NCI-H82 treated with DMSO at 0.1 percent for 48 hours (cell line): ENCODE measurements at regions not wholly inside any gene's neighbourhood (a gene's known extent, or its start where the extent isn't known, plus 50 kb on each side); places are given as distances from the start of the nearest gene placed in this dataset.
"Not testable (repeated sequence)": the region's sequence is repeated elsewhere in the genome, so short reads cannot be mapped to it uniquely, and the experiment has no call there.

Source experiments
- DNase-seq: peaks from one replicate; lab custom pipeline; 2025; ENCODE audit not compliant: unreplicated experiment; lab: John Stamatoyannopoulos, UW

DNA sequence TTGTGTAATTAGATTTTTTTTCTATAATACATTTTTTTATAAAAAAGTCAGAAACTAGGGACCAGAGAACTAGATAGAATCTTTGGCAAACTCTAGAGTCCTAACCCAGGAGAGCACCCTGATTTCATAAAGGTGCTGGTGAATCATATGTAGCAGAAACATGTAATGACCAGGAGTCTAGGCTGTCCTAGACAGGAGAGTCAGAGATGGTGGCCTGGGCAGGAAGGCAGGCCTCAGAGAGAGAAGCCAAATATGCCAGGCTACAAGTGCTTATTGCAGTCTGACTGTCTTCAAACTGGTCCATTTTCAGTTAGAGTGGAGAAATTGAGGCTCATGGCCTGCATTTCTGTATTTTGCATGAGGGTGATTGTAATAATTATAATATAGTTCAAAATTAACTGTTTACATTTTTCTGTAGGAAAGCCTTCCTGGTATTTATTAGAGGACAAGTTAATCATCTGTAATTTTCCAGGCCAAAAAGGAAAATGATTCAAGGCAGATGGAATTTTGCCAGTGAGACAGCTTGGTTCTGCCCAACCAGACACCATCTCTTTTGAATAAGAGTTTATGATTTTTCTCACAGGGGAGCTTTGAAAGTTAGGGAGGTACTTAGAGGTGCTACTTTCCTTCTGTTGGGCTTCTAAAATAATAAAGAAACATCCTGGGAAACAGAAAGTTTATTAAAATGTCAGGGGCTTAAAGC is 129.8 kb downstream of the S1PR1 start:
- no peak for DNase-seq

GRCh38 chr1:101367630-101368029 is 130.8 kb downstream of the S1PR1 start:
- no peak for DNase-seq

DNA sequence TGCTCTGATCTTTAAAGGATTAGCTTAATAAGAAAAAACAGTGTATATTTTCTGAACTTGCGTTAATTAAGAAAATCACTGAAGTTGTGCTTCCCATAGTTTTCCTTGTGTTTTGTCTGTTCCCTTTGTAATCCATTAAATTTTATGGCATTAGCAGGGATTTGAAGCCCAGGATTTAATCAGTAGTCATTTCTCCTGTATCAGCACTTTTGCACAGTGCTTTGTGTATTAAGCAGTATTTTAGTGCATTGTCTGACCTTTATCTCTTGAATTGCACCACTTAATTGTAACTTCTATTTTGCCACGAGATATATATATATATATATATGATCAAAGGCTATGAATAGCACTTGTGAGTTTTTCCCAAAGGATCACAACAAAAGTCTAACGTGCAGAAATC is 133.7 kb downstream of the S1PR1 start:
- DNase-seq: no peak

DNA sequence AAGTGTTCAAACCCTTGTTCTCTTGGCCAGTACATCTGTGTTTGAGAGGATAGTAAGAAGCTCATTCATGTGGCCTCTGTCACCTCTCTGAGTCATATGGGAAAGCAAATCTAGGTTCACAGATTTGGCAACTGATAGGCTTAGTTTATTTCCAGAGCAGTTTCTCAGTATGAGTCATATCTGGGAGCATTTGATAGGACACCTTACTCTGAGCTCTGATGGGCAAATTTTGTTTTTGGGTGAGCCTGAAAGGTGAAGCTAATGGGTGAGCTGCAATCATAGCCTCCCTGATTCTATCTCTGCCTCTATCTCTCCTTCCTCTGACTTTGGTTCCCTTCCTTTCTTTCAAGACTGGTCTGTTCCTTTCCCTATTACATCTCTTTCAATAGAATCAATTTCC is 134.4 kb downstream of the S1PR1 start:
- no peak for DNase-seq

- no peak for DNase-seq
Observed at GRCh38 chr1:101373570-101373969, 136.8 kb downstream of the S1PR1 start.

DNA sequence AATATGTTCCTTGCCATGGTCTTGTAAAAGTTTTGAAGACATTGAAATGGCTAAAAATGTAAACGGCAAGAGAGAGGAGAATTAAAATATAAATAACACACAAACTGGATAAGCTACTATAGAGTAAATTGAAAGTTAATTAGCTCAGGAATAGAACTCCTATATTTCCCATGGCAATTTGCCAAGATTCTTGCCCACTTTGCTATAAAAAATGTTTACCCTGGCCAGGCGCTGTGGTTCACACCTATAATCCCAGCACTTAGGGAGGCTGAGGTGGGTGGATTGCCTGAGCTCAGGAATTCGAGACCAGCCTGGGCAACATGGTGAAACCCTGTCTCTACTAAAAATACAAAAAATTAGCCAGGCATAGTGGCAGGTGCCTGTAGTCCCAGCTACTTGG is 138.6 kb downstream of the S1PR1 start:
- not testable (repeated sequence) for DNase-seq

DNA sequence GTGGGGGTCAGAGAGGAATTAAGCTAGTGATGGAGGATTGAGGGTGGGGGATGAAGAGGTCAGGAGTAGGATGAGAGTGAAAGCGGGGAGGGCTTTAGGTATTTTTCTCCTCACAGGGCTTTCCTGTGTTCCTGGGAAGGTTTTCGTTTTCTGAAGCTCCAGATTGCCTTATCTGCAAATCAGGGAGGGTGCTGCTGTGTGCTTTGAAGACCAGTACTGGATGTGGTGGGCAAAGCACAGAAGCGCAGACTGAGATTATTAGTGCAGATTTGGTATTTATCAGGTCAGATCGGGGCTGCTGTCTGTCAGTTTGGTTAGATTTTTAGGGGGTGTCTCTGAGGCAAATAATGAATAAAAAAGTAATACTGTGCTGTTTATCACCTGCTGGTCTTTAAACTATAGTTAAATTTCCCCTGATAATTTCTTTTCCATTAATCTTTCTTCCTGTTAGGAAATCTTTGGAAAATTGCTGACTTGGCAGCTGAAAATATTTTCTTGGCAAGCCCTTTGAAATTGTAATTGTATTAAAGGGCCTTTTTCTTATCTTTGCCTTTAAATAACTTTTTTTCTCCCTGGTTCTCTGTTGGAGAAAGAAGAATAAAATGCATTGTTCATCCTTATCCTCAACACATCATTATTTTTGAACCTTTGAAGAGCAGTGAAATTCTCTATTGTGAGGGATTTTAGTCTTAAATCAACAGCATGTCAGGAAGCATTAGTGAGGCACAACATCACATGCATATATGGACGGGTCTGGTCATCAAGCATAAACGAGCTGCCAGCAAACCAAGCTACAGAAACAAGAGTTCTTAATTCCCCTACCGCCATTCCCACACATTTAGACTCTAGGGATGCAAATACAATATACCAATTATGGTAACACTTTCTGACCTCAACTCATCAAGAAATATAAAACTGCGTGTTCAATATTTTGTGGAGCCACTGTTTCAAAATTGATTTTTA is 139.6 kb downstream of the S1PR1 start:
- no peak for DNase-seq

DNA sequence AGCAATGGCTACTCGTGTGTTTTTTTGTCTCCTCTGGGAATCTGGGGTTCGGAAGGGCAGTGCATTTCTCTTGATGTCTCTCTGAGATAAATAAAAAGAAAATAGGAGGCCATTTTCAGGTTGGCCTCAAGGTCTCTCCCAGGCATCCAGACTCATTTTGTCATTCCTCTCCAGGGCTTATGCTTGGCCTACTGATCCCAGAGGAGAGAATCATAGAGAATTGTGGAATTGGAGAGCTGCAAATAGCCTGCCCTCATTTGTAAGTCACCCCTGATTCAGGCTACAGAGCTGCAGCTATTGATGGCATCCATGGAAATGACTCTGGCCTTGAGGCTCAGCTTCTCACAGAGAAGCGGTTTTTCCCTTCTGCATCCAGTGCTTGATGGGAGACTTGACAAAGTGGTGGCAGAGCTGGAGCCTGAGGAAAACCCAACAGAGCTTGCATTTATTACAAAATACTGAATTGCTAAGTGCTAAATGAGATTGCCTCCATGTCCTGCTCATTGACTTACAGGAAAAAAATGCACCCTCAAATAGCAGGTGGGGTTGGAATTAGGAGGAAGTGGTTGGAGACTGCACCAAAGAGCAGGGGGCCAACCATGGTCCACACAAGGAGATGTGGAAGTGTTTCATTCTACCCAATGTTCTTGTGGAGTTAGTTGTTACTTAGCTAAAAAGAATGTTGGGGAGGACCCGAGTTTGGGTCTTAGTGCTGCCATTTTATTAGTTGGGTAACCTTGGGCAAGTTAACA is 140.4 kb downstream of the S1PR1 start:
- no peak for DNase-seq

DNA sequence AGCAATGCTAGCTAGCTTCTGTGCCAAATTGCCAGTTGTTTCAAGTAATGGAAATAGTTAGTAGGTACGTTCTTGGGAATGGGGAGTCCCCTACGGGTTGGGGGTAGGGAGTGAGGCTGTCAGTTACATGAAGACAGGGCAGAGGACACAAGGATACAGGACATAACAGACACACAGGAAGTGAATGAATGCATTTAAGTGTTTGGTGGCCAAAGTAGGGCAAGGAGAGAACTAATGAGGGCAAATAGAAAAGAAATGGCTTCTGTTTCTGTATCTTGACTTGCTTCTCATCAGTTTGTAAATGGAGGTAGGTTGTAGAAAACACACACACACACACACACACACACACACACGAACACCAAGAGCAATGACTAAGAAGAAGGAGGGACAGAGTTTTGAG is 142.2 kb downstream of the S1PR1 start:
- no peak for DNase-seq

- DNase-seq: no peak
Observed at GRCh38 chr1:101379950-101380349, 143.1 kb downstream of the S1PR1 start.

- no peak for DNase-seq
Observed at GRCh38 chr1:101382135-101382534, 145.3 kb downstream of the S1PR1 start.

GRCh38 chr1:101388904-101389546 is 152.2 kb downstream of the S1PR1 start:
- no peak for DNase-seq

- no peak for DNase-seq
Observed at GRCh38 chr1:101389547-101389929, 152.7 kb downstream of the S1PR1 start.

DNA sequence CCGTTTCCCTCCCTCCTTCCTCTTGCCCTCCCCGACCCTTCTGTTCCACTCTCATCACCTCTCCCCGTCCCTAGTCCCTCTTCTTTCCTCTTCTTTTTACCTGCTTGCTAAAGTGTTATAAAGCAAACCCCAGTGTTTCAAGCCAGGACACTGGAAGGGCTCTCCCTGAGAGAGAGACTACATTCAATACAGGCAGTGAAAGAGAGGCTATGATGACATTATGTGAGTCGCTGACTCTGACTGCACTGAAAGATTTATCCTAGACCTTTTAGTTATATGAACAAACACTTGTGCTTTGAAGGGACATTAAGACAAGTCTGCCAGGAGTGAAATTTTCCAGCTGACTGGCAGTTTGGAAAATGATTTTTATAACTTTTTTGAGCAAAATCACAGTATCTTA is 155.7 kb downstream of the S1PR1 start:
- DNase-seq: no peak

GRCh38 chr1:101394041-101394440 is 157.2 kb downstream of the S1PR1 start:
- DNase-seq: no peak

DNA sequence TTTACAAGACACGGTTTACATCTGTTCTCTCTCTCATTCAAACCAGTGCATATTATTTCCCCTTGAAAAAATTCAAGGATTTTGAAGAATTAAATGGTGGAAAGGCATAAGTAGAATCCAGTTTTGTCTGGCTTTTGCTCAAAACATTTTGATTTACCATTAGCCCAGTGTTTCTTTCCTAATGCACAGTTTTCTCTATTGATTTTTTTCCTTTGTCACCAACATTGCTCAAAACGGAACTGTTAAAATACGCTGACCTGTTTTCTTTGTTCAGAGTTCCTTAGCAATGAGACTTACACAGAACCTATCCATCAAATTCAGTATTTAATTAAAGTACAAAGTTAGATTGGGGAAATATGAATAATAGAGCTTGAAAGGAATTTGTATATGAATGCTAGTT is 162.4 kb downstream of the S1PR1 start:
- DNase-seq: no peak

DNA sequence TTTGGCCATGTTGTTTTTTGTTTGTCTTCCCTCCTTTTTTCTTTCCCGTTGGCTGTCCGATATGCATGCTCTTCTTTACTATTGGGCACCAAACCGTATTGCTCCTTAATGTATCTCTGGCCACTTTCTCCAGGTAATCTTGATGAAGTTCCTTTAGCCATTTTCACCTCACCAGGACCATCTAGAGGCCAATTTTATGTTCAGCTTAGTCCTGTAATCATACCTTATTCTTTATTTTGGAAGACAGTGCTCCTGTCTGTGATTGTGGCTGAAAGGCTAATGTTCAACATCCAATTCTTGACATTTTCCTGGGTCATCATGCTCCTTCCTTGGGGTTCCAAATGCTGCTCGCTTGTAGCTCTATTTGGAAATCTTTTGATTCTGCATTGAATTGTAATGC is 169.5 kb downstream of the S1PR1 start:
- no peak for DNase-seq

DNA sequence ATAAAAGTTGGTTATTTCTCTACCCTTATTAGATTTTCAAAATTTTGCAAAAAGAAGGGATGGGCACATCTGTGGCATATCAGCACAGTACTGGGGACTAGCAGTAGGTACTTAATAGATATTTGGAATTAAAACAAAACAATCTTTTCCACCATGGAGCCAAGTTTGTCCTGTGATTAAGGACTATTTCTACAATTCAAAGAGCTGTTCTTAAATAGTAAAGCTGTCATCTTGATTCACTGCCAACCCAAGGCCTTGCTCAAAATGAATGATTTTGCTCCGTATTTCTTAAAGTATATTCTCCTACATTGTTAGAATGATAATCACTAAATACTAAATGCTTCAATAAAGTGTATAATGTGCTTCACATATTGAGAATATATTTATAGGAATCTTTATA is 169.9 kb downstream of the S1PR1 start:
- DNase-seq: no peak

- DNase-seq: no peak
Observed at GRCh38 chr1:101407505-101408211, 170.8 kb downstream of the S1PR1 start.

DNA sequence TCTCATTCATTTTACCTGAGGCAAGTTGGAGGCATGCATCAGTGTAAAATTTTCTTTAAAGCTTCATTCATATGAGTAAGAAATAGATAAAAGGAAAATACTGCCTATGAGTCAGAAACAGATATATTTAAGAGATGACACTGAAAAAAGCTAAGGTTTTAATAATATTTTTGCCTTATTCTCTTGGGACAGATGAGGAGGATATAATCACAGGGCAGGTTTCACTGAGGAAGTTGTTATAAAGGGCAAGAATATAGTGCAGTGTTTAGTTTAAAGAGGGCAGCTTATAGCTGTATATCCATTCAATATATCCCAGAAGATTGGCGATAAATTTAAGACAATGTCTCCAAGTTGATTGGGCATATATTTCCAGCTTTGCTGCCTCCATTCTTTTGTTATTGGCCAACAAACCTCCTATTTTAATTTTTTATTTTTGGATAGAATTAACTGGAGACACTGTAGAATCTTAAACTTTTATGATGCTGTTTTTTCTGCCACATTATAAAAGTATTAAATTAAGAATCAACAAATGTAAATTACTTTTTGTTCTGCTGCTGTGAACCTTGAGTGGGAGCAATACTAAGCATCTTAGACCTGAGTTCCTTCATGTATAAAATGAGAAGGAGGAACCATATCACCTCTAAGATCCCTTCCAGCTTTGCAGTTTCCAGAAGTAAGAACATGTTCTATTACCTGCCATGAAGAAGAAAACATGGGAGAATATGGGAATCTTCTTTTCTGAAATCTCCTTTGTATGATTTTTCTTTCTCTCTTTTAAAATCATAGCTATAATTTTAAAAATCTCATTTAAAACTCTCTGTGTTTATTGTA is 171.6 kb downstream of the S1PR1 start:
- DNase-seq: no peak
